Left lung (tissue), 4 donors: ENCODE measurements at regions not wholly inside any gene's neighbourhood (a gene's known extent, or its start where the extent isn't known, plus 50 kb on each side); places are given as distances from the start of the nearest gene placed in this dataset.

Experiments
- ATAC-seq: fragments of 200-7000 bp; cut with Tn5 transposase; one replicate; pipeline ENCODE4 v1.9.1; 2020; ENCODE audit warnings: moderate library complexity
- DNase-seq, 4 donors: peaks; one replicate each; pipeline ENCODE4 v3.0.0-alpha.2; 2013 to 2020
- H3K27ac ChIP-seq, 2 donors: fragments of 200-600 bp; sonication (generic) in 1 of 2; one replicate each; pipeline versions ENCODE4 v1.5.0 to v1.8.0; 2020 to 2021
- H3K27me3 ChIP-seq, 2 donors: fragments of 200-600 bp; sonication (generic) in 1 of 2; one replicate each; pipeline versions ENCODE4 v1.5.0 to v1.8.0; 2020 to 2021
- H3K36me3 ChIP-seq, 2 donors: fragments of 200-600 bp; sonication (generic) in 1 of 2; one replicate each; pipeline versions ENCODE4 v1.5.0 to v1.8.0; 2020 to 2021
- H3K4me1 ChIP-seq, 2 donors: fragments of 200-600 bp; one replicate each; pipeline ENCODE4 v1.8.0; 2021
- H3K4me3 ChIP-seq, 2 donors: fragments of 200-600 bp; sonication (generic) in 1 of 2; one replicate each; pipeline versions ENCODE4 v1.5.0 to v1.8.0; 2020 to 2021; ENCODE audit warnings: mild to moderate bottlenecking in 1 of 2
- H3K9me3 ChIP-seq, 2 donors: fragments of 200-600 bp; sonication (generic) in 1 of 2; one replicate each; pipeline versions ENCODE4 v1.5.0 to v1.8.0; 2020 to 2021
- intact Hi-C, 2 donors: fragments of 100-400 bp; cut with DNase I; formaldehyde crosslinking; loops; one replicate each; pipeline versions ENCODE4 v1.11.2 to v1.14.2; 2022
- TF ChIP-seq, protein P1 (sequence below), 2 donors: fragments of 200-600 bp; sonication (generic) in 1 of 2; IDR thresholded peaks; one replicate each; pipeline versions ENCODE4 v1.5.0 to v1.8.0; 2021; ENCODE audit warnings: antibody characterized with exemption in 2 of 2
- donor health status: DM: no; HTN: yes; CAD: no.
- donor health status: DM: no; HTN: no; CAD: no.

DNA sequence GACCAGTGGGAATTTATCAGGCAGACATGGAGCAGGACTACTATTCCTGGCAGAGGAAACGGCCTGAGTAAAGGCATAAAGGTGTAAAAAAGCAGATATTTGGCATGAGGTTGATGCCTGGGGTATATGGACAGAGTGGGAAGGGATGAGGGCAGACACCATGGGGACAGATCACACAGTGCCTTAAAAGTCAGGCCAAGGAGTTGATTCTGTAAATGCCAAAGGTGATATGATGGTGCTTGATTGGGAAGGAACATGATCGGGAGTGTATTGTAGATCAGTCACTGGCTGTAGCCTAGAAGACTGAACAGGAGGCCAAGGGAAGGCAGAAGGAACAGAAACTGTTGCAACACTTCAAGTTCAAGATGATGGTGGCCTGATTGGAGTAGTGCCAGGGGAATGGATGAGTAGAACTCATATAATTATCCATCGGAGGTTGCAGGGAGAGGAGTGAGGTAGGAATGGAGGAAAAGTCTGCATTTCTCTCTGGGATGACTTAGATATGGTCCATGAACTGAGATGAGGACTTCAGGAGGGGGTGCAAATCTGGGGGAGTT is 594.3 kb upstream of the KLF4 start:
- TF ChIP-seq, protein P1, sequence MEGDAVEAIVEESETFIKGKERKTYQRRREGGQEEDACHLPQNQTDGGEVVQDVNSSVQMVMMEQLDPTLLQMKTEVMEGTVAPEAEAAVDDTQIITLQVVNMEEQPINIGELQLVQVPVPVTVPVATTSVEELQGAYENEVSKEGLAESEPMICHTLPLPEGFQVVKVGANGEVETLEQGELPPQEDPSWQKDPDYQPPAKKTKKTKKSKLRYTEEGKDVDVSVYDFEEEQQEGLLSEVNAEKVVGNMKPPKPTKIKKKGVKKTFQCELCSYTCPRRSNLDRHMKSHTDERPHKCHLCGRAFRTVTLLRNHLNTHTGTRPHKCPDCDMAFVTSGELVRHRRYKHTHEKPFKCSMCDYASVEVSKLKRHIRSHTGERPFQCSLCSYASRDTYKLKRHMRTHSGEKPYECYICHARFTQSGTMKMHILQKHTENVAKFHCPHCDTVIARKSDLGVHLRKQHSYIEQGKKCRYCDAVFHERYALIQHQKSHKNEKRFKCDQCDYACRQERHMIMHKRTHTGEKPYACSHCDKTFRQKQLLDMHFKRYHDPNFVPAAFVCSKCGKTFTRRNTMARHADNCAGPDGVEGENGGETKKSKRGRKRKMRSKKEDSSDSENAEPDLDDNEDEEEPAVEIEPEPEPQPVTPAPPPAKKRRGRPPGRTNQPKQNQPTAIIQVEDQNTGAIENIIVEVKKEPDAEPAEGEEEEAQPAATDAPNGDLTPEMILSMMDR (IDR thresholded peaks at IDR 0.05), result no peak
- Histone ChIP-seq H3K9me3 (no peaks in the 10 kb centered on the region), H3K4me3 (no peak overlapping the region), H3K4me1 (no peaks in the 10 kb centered on the region), H3K27me3 (no peaks in the 10 kb centered on the region), H3K36me3 (no peaks in the 10 kb centered on the region), H3K27ac (no peak overlapping the region)
- no peak for DNase-seq
- peak; percentile 12 for ATAC-seq
- intact Hi-C loops, result no loop called here

DNA sequence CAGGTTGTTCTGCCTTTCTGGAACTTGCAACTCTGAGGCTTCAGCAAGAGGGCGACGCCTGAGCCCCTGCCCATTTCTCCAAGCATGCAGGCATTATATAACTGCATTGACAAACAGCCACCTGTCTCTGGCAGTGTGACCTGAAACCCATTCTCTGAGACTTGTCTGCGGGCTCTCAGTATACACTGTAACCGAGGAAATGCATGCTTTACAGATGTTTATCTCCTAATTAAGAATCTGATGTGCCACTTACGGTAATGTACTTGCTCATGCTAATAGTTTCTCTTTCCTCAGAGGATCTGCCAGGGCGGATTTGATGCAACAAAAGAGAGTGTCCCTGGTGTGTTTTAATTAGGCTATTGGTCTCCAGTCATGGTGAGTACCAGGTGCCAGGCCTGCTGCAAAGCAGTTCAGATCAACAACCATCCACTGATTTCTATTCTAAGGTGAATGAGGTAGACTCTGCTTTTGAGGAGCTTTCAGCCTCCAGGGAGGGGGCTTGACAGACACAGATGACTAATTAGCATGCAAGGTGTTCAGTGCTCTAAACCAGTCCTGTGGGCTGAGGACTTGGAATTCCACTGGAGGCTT is 593.7 kb upstream of the KLF4 start:
- DNase-seq, result no peak
- no peak for ATAC-seq
- H3K4me3 ChIP-seq, result no peak overlapping the region

DNA sequence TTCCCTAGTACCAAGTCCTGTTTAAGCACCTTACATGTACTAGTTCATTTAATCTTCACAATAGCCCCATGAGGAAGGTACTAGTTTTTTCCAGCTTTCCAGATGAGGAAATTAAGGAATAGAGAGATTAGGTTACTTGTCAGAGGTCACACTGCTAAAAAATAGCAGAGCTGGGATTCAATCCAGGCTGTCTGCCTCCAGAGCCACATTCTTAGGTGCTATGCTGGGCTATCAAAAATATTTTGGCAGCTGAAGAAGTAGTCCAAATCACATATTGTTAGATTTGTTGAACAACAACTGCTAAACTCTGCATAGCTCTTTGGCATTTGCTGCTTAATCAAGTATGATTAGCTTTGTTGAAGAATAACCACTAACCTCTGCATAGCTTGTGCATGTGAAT is 591.5 kb upstream of the KLF4 start:
- intact Hi-C loops, result no loop called here
- no peak for ATAC-seq
- no peak for DNase-seq
- no peaks in the 10 kb centered on the region for H3K4me1 ChIP-seq
- TF ChIP-seq, protein P1 (IDR thresholded peaks at IDR 0.05), result no peak
- H3K36me3 ChIP-seq, result no peaks in the 10 kb centered on the region
- no peak overlapping the region for H3K27ac ChIP-seq
- H3K4me3 ChIP-seq, result no peak overlapping the region
- H3K9me3 ChIP-seq, result no peaks in the 10 kb centered on the region
- no peaks in the 10 kb centered on the region for H3K27me3 ChIP-seq

More for the DNA sequence above, 593.7 kb upstream of the KLF4 start:
- H3K27ac ChIP-seq, result no peak overlapping the region
- H3K9me3 ChIP-seq, result no peaks in the 10 kb centered on the region
- no peaks in the 10 kb centered on the region for H3K27me3 ChIP-seq
- intact Hi-C loops, result no loop called here
- H3K4me1 ChIP-seq, result no peaks in the 10 kb centered on the region
- H3K36me3 ChIP-seq, result no peaks in the 10 kb centered on the region
- TF ChIP-seq, protein P1 (IDR thresholded peaks at IDR 0.05), result no peak

DNA sequence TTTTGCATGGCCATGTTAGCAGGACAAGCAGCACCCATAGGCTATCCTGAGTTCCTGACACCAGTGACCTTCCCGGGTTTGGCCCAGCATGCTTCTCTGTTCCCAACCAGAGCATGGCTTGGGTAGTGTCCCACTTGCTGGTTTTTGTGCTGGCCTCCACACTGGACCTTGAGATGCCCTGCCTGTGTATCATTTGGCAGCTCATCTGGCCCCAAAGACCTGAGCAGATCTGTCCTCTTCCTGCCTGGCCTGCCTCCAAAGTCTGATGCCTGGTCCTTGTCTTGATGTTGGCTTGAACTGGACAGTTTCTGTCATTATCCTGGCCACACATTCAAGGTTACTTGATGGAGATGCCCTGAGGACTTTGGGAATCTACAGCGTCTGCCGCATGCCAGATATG is 590.7 kb upstream of the KLF4 start:
- H3K4me3 ChIP-seq, result no peak overlapping the region
- intact Hi-C loops, result no loop called here
- TF ChIP-seq, protein P1 (IDR thresholded peaks at IDR 0.05), result no peak
- ATAC-seq (no peak), DNase-seq (no peak)
- no peaks in the 10 kb centered on the region for H3K27me3 ChIP-seq
- no peaks in the 10 kb centered on the region for H3K36me3 ChIP-seq
- no peaks in the 10 kb centered on the region for H3K4me1 ChIP-seq
- no peaks in the 10 kb centered on the region for H3K9me3 ChIP-seq
- H3K27ac ChIP-seq, result no peak overlapping the region

DNA sequence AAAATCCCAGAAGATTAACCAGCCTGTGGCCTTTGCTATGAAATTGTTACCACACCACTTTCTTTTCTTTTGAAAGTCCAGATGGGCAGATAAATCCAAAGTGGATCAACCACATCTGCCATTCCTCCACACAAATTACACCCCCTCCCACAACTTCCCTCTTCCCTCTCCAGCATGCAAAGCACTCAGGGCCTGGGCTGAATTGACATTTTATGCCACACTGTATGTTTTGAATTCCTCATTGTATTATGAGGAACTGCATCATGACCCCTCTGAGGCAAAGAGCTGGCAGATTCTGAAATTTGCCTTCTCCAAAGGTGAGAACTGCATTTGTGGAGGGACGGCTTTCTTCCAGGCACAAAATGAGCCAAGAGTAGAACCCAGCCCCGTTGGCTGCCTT is 589.2 kb upstream of the KLF4 start:
- H3K36me3 ChIP-seq, result no peaks in the 10 kb centered on the region
- DNase-seq (peak in 1 of 4 donors; percentile 7), ATAC-seq (peak; percentile 47)
- H3K27ac ChIP-seq, result no peak overlapping the region
- intact Hi-C loops, result no loop called here
- H3K4me3 ChIP-seq, result no peak overlapping the region
- H3K4me1 ChIP-seq, result no peaks in the 10 kb centered on the region
- H3K9me3 ChIP-seq, result no peaks in the 10 kb centered on the region
- H3K27me3 ChIP-seq, result no peaks in the 10 kb centered on the region
- TF ChIP-seq, protein P1 (IDR thresholded peaks at IDR 0.05), result no peak
